ENCODE measurements at regions not wholly inside any gene's neighbourhood (a gene's known extent, or its start where the extent isn't known, plus 50 kb on each side); places are given as distances from the start of the nearest gene placed in this dataset.
"Not testable (repeated sequence)": the region's sequence is repeated elsewhere in the genome, so short reads cannot be mapped to it uniquely, and the experiment has no call there.

- no peak for DNase-seq
Measured at GRCh38 chr16:17571499-17572093, 100.8 kb upstream of the XYLT1 start.

GRCh38 chr16:17568239-17568638, 97.5 kb upstream of the XYLT1 start:
- DNase-seq, result no peak

- DNase-seq, result no peak
Measured at GRCh38 chr16:17567455-17567854, 96.7 kb upstream of the XYLT1 start.

GRCh38 chr16:17566656-17567450, 96.1 kb upstream of the XYLT1 start:
- no peak for DNase-seq

- no peak for DNase-seq
Measured at GRCh38 chr16:17566075-17566474, 95.3 kb upstream of the XYLT1 start.

- no peak for DNase-seq
Measured at GRCh38 chr16:17565605-17566004, 94.8 kb upstream of the XYLT1 start.

GRCh38 chr16:17564856-17565255, 94.1 kb upstream of the XYLT1 start:
- no peak for DNase-seq

GRCh38 chr16:17563323-17564091, 92.7 kb upstream of the XYLT1 start:
- DNase-seq, result no peak

- DNase-seq, result no peak
Measured at GRCh38 chr16:17561056-17561455, 90.3 kb upstream of the XYLT1 start.

GRCh38 chr16:17560548-17560947, 89.8 kb upstream of the XYLT1 start:
- DNase-seq, result no peak

- no peak for DNase-seq
Measured at GRCh38 chr16:17559394-17559793, 88.6 kb upstream of the XYLT1 start.

- DNase-seq, result no peak
Measured at GRCh38 chr16:17557949-17558348, 87.2 kb upstream of the XYLT1 start.

GRCh38 chr16:17557480-17557879, 86.7 kb upstream of the XYLT1 start:
- no peak for DNase-seq

GRCh38 chr16:17556276-17557052, 85.7 kb upstream of the XYLT1 start:
- no peak for DNase-seq

GRCh38 chr16:17555176-17555575, 84.4 kb upstream of the XYLT1 start:
- DNase-seq, result no peak

GRCh38 chr16:17552351-17552750, 81.6 kb upstream of the XYLT1 start:
- no peak for DNase-seq

- not testable (repeated sequence) for DNase-seq
Measured at GRCh38 chr16:17551682-17552081, 80.9 kb upstream of the XYLT1 start.

- DNase-seq, result no peak
Measured at GRCh38 chr16:17548825-17549224, 78.1 kb upstream of the XYLT1 start.

GRCh38 chr16:17544785-17545184, 74.0 kb upstream of the XYLT1 start:
- DNase-seq, result no peak

GRCh38 chr16:17544304-17544703, 73.5 kb upstream of the XYLT1 start:
- no peak for DNase-seq

- DNase-seq, result no peak
Measured at GRCh38 chr16:17543073-17543472, 72.3 kb upstream of the XYLT1 start.

GRCh38 chr16:17541324-17541723, 70.6 kb upstream of the XYLT1 start:
- DNase-seq, result no peak

- no peak for DNase-seq
Measured at GRCh38 chr16:17538927-17539326, 68.2 kb upstream of the XYLT1 start.
